Hepatocyte (in vitro differentiated cells): ENCODE measurements at regions not wholly inside any gene's neighbourhood (a gene's known extent, or its start where the extent isn't known, plus 50 kb on each side); places are given as distances from the start of the nearest gene placed in this dataset.

Experiments
- EZH2 ChIP-seq: fragments of 200-600 bp; sonication (generic); IDR thresholded peaks from 2 replicates; pipeline ENCODE4 v1.6.1; 2016; ENCODE audit warnings: antibody characterized with exemption, mild to moderate bottlenecking, borderline replicate concordance
- TF ChIP-seq, protein P1 (sequence below): fragments of 200-600 bp; sonication (generic); IDR thresholded peaks from 2 replicates; pipeline ENCODE4 v1.5.1; 2016; ENCODE audit warnings: antibody characterized with exemption, mild to moderate bottlenecking; ENCODE audit not compliant: poor library complexity

DNA sequence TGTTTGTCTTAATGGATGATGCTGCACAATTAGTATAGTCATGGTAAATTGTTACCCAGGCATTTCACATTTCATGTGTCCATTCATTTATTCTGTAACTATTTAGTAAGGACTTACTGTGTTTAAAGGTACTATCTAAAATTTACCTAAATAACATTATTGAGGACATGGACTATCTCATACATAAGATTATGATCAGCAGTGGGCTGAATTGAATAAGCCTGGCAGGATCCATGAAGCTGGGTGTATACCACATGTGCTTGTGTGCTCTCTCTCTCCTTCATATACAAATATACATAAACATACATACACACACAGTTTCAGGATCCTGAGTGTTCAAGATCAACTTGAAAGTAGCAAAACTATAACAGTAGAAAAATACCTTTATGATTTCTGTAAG is 595.4 kb downstream of the EPM2A start:
- TF ChIP-seq, protein P1, sequence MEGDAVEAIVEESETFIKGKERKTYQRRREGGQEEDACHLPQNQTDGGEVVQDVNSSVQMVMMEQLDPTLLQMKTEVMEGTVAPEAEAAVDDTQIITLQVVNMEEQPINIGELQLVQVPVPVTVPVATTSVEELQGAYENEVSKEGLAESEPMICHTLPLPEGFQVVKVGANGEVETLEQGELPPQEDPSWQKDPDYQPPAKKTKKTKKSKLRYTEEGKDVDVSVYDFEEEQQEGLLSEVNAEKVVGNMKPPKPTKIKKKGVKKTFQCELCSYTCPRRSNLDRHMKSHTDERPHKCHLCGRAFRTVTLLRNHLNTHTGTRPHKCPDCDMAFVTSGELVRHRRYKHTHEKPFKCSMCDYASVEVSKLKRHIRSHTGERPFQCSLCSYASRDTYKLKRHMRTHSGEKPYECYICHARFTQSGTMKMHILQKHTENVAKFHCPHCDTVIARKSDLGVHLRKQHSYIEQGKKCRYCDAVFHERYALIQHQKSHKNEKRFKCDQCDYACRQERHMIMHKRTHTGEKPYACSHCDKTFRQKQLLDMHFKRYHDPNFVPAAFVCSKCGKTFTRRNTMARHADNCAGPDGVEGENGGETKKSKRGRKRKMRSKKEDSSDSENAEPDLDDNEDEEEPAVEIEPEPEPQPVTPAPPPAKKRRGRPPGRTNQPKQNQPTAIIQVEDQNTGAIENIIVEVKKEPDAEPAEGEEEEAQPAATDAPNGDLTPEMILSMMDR: no peak
- no peak for TF ChIP-seq EZH2
